ENCODE measurements at regions not wholly inside any gene's neighbourhood (a gene's known extent, or its start where the extent isn't known, plus 50 kb on each side); places are given as distances from the start of the nearest gene placed in this dataset.

DNA sequence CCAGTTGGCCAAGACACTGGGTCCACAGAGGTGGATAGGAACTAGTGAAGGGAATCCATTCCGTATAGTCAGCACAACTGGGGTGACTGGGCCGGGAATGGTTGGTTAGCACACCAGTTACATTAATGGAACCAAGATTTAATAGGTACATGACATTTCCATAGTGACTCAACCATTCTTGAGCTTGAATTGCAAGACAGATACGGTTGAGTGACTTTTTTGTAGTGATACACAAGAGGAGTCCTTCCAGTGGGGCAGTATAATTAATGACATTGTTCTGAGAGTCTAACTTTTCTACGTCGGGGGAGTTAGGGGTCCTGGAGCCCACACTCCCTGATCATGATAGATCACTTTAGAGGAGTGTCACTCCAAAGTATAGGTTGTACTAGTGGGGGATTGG, 211.6 kb upstream of the CXCL13 start:
- Histone ChIP-seq H3K27ac (ENCODE audit: low read depth in 1 of 2, low read length in 2 of 2) (no peak overlapping the region), H3K4me3 (ENCODE audit: low read depth in 1 of 3, low read length in 3 of 3) (no peak overlapping the region), H3K4me1 (ENCODE audit: control insufficient read depth in 4 of 4, insufficient read depth in 4 of 4, low read length in 3 of 4) (no peaks in the 10 kb centered on the region), H3K9ac (ENCODE audit: low read depth in 1 of 2, low read length in 2 of 2) (no peak overlapping the region), H3K27me3 (ENCODE audit: control insufficient read depth in 4 of 4, insufficient read depth in 4 of 4, low read length in 3 of 4) (no peaks in the 10 kb centered on the region), H3K36me3 (ENCODE audit: control insufficient read depth in 4 of 4, insufficient read depth in 3 of 4, low read depth in 1 of 4, low read length in 3 of 4) (no peaks in the 10 kb centered on the region), H3K9me3 (ENCODE audit: control insufficient read depth in 4 of 4, low read length in 3 of 4) (no peaks in the 10 kb centered on the region)
- no peak for DNase-seq (ENCODE audit: low spot score)
- no peak for TF ChIP-seq FOXA2 (IDR thresholded peaks at IDR 0.05)
- TF ChIP-seq, protein P1, sequence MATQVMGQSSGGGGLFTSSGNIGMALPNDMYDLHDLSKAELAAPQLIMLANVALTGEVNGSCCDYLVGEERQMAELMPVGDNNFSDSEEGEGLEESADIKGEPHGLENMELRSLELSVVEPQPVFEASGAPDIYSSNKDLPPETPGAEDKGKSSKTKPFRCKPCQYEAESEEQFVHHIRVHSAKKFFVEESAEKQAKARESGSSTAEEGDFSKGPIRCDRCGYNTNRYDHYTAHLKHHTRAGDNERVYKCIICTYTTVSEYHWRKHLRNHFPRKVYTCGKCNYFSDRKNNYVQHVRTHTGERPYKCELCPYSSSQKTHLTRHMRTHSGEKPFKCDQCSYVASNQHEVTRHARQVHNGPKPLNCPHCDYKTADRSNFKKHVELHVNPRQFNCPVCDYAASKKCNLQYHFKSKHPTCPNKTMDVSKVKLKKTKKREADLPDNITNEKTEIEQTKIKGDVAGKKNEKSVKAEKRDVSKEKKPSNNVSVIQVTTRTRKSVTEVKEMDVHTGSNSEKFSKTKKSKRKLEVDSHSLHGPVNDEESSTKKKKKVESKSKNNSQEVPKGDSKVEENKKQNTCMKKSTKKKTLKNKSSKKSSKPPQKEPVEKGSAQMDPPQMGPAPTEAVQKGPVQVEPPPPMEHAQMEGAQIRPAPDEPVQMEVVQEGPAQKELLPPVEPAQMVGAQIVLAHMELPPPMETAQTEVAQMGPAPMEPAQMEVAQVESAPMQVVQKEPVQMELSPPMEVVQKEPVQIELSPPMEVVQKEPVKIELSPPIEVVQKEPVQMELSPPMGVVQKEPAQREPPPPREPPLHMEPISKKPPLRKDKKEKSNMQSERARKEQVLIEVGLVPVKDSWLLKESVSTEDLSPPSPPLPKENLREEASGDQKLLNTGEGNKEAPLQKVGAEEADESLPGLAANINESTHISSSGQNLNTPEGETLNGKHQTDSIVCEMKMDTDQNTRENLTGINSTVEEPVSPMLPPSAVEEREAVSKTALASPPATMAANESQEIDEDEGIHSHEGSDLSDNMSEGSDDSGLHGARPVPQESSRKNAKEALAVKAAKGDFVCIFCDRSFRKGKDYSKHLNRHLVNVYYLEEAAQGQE (IDR thresholded peaks at IDR 0.05), result no peak
- TF ChIP-seq HNF4A (conservative IDR thresholded peaks at IDR 0.05), result no peak
- TF ChIP-seq FOXA1 (IDR thresholded peaks at IDR 0.05), result no peak
- TF ChIP-seq, protein P2, sequence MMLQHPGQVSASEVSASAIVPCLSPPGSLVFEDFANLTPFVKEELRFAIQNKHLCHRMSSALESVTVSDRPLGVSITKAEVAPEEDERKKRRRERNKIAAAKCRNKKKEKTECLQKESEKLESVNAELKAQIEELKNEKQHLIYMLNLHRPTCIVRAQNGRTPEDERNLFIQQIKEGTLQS (IDR thresholded peaks at IDR 0.05), result no peak
- TF ChIP-seq, protein P3, sequence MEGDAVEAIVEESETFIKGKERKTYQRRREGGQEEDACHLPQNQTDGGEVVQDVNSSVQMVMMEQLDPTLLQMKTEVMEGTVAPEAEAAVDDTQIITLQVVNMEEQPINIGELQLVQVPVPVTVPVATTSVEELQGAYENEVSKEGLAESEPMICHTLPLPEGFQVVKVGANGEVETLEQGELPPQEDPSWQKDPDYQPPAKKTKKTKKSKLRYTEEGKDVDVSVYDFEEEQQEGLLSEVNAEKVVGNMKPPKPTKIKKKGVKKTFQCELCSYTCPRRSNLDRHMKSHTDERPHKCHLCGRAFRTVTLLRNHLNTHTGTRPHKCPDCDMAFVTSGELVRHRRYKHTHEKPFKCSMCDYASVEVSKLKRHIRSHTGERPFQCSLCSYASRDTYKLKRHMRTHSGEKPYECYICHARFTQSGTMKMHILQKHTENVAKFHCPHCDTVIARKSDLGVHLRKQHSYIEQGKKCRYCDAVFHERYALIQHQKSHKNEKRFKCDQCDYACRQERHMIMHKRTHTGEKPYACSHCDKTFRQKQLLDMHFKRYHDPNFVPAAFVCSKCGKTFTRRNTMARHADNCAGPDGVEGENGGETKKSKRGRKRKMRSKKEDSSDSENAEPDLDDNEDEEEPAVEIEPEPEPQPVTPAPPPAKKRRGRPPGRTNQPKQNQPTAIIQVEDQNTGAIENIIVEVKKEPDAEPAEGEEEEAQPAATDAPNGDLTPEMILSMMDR (IDR thresholded peaks at IDR 0.05; ENCODE audit: low read depth, low read length, missing input control), result no peak
- no peak for TF ChIP-seq YY1 (IDR thresholded peaks at IDR 0.05)
- no peak for TF ChIP-seq NR2F2 (IDR thresholded peaks at IDR 0.05)
- TF ChIP-seq, protein P4, sequence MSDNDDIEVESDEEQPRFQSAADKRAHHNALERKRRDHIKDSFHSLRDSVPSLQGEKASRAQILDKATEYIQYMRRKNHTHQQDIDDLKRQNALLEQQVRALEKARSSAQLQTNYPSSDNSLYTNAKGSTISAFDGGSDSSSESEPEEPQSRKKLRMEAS (IDR thresholded peaks at IDR 0.05), result no peak
- no peak for TF ChIP-seq EGR1 (IDR thresholded peaks at IDR 0.05; ENCODE audit: low read depth in 2 of 2)
- no peak for TF ChIP-seq GABPA (IDR thresholded peaks at IDR 0.05 in 1 of 2, conservative IDR thresholded peaks at IDR 0.05 in 1 of 2)
- no peak for TF ChIP-seq HNF4G (IDR thresholded peaks at IDR 0.05)
- no peak for TF ChIP-seq SP1 (IDR thresholded peaks at IDR 0.05)
- 81% methylated on average over 5 of the region's 5 CpGs for WGBS

DNA sequence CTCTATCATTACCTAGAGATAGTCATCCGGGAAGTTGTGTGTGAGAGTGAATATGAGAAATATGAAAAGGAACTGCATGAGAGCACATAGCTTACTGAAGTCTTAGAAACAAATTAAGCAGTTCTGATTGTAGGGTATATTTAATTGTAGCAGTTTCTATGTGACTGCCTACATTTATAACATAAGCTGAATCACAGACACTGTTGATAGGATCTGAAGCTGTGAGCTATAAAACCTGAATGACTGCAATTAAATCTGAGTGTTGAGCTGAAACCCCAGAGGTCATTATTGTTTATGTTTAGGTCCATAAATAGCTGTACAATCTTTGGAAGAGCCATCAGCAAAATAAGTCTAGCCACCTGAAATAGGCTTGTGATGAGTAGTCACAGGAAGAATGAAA, 210.1 kb upstream of the CXCL13 start:
- no peaks in the 10 kb centered on the region for H3K27me3 ChIP-seq (ENCODE audit: control insufficient read depth in 4 of 4, insufficient read depth in 4 of 4, low read length in 3 of 4)
- no peaks in the 10 kb centered on the region for H3K36me3 ChIP-seq (ENCODE audit: control insufficient read depth in 4 of 4, insufficient read depth in 3 of 4, low read depth in 1 of 4, low read length in 3 of 4)
- 88% methylated on average over 1 of the region's 1 CpG for WGBS
- TF ChIP-seq HNF4G (IDR thresholded peaks at IDR 0.05), result no peak
- TF ChIP-seq, protein P3 (IDR thresholded peaks at IDR 0.05; ENCODE audit: low read depth, low read length, missing input control), result no peak
- TF ChIP-seq, protein P1 (IDR thresholded peaks at IDR 0.05), result no peak
- no peak for TF ChIP-seq RAD21 (IDR thresholded peaks at IDR 0.05)
- TF ChIP-seq, protein P2 (IDR thresholded peaks at IDR 0.05), result no peak
- no peak for TF ChIP-seq HNF4A (conservative IDR thresholded peaks at IDR 0.05)
- TF ChIP-seq SP1 (IDR thresholded peaks at IDR 0.05), result no peak
- no peak for TF ChIP-seq YY1 (IDR thresholded peaks at IDR 0.05)
- TF ChIP-seq, protein P4 (IDR thresholded peaks at IDR 0.05), result no peak
- no peak for TF ChIP-seq NR2F2 (IDR thresholded peaks at IDR 0.05)
- TF ChIP-seq TAF1 (conservative IDR thresholded peaks at IDR 0.05), result no peak
- TF ChIP-seq GABPA (IDR thresholded peaks at IDR 0.05 in 1 of 2, conservative IDR thresholded peaks at IDR 0.05 in 1 of 2), result no peak
- H3K9me3 ChIP-seq (ENCODE audit: control insufficient read depth in 4 of 4, low read length in 3 of 4), result no peaks in the 10 kb centered on the region
- H3K4me1 ChIP-seq (ENCODE audit: control insufficient read depth in 4 of 4, insufficient read depth in 4 of 4, low read length in 3 of 4), result no peaks in the 10 kb centered on the region
- H3K4me3 ChIP-seq (ENCODE audit: low read depth in 1 of 3, low read length in 3 of 3), result no peak overlapping the region
- H3K27ac ChIP-seq (ENCODE audit: low read depth in 1 of 2, low read length in 2 of 2), result no peak overlapping the region
- no peak overlapping the region for H3K9ac ChIP-seq (ENCODE audit: low read depth in 1 of 2, low read length in 2 of 2)
- DNase-seq (ENCODE audit: low spot score), result no peak
